ENCODE measurements at regions not wholly inside any gene's neighbourhood (a gene's known extent, or its start where the extent isn't known, plus 50 kb on each side); places are given as distances from the start of the nearest gene placed in this dataset.

GRCh38 chr3:28947751-28948150 lies 333.1 kb upstream of the RBMS3 start:
- CTCF ChIA-PET (ENCODE audit: unreplicated experiment), result no interaction called here
- no peaks in the 10 kb centered on the region for H3K9me2 ChIP-seq (ENCODE audit: insufficient read depth, low read length)
- BruUV-seq (replicated peaks), result no TSS peak
- intact Hi-C loops (cut with micrococcal nuclease; ENCODE audit: unreplicated experiment), result no loop called here
- H3K4me3 ChIP-seq (ENCODE audit: low read depth, low read length, poor library complexity, severe bottlenecking), result no peak overlapping the region
- no peak overlapping the region for H2AFZ ChIP-seq (ENCODE audit: low read length)
- no peaks in the 10 kb centered on the region for H3K36me3 ChIP-seq (ENCODE audit: insufficient read depth, low read length)
- no peak for TF ChIP-seq CTCF (conservative IDR thresholded peaks at IDR 0.05; ENCODE audit: low read length)
- POLR2A ChIA-PET, result no interaction called here
- H3K79me2 ChIP-seq (ENCODE audit: insufficient read depth, low read depth, low read length), result no peaks in the 10 kb centered on the region
- H3K4me2 ChIP-seq (ENCODE audit: low read length), result no peak overlapping the region
- H3K27ac ChIP-seq (ENCODE audit: low read depth, low read length, poor library complexity, severe bottlenecking), result no peak overlapping the region
- H4K20me1 ChIP-seq (ENCODE audit: insufficient read depth, low read length), result no peaks in the 10 kb centered on the region
- H3K9me3 ChIP-seq (ENCODE audit: low read length), result no peaks in the 10 kb centered on the region
- peaks cover 5% of the 10 kb centered on the region for H3K4me1 ChIP-seq (ENCODE audit: insufficient read depth, low read length, poor library complexity, severe bottlenecking)
- DNase-seq (ENCODE audit: low spot score), result no peak

- Histone ChIP-seq H3K4me1 (ENCODE audit: insufficient read depth, low read length, poor library complexity, severe bottlenecking) (peaks cover 5% of the 10 kb centered on the region), H3K4me2 (ENCODE audit: low read length) (no peak overlapping the region), H3K9me3 (ENCODE audit: low read length) (no peaks in the 10 kb centered on the region), H3K79me2 (ENCODE audit: insufficient read depth, low read depth, low read length) (no peaks in the 10 kb centered on the region), H3K9me2 (ENCODE audit: insufficient read depth, low read length) (no peaks in the 10 kb centered on the region), H2AFZ (ENCODE audit: low read length) (no peak overlapping the region), H3K27ac (ENCODE audit: low read depth, low read length, poor library complexity, severe bottlenecking) (no peak overlapping the region), H4K20me1 (ENCODE audit: insufficient read depth, low read length) (no peaks in the 10 kb centered on the region), H3K36me3 (ENCODE audit: insufficient read depth, low read length) (no peaks in the 10 kb centered on the region), H3K4me3 (ENCODE audit: low read depth, low read length, poor library complexity, severe bottlenecking) (no peak overlapping the region)
- ChIA-PET POLR2A (no interaction called here), CTCF (ENCODE audit: unreplicated experiment) (no interaction called here)
- DNase-seq (ENCODE audit: low spot score), result no peak
- intact Hi-C loops (cut with micrococcal nuclease; ENCODE audit: unreplicated experiment), result no loop called here
- BruUV-seq (replicated peaks), result no TSS peak
- TF ChIP-seq EZH2phosphoT487 (IDR thresholded peaks at IDR 0.05; ENCODE audit: borderline replicate concordance, low read depth, low read length) (no peak), CTCF (conservative IDR thresholded peaks at IDR 0.05; ENCODE audit: low read length) (no peak)
Observed at GRCh38 chr3:28948685-28949084, 332.2 kb upstream of the RBMS3 start.

GRCh38 chr3:28949580-28949979 lies 331.3 kb upstream of the RBMS3 start:
- ChIA-PET CTCF (ENCODE audit: unreplicated experiment) (no interaction called here), POLR2A (no interaction called here)
- H4K20me1 ChIP-seq (ENCODE audit: insufficient read depth, low read length), result no peaks in the 10 kb centered on the region
- no peak overlapping the region for H3K27ac ChIP-seq (ENCODE audit: low read depth, low read length, poor library complexity, severe bottlenecking)
- no peaks in the 10 kb centered on the region for H3K9me3 ChIP-seq (ENCODE audit: low read length)
- no peak for DNase-seq (ENCODE audit: low spot score)
- no TSS peak for BruUV-seq (replicated peaks)
- no peaks in the 10 kb centered on the region for H3K36me3 ChIP-seq (ENCODE audit: insufficient read depth, low read length)
- no peak overlapping the region for H2AFZ ChIP-seq (ENCODE audit: low read length)
- TF ChIP-seq CTCF (conservative IDR thresholded peaks at IDR 0.05; ENCODE audit: low read length), result no peak
- no peak for TF ChIP-seq EZH2phosphoT487 (IDR thresholded peaks at IDR 0.05; ENCODE audit: borderline replicate concordance, low read depth, low read length)
- peaks cover 5% of the 10 kb centered on the region for H3K4me1 ChIP-seq (ENCODE audit: insufficient read depth, low read length, poor library complexity, severe bottlenecking)
- H3K4me2 ChIP-seq (ENCODE audit: low read length), result no peak overlapping the region
- H3K9me2 ChIP-seq (ENCODE audit: insufficient read depth, low read length), result no peaks in the 10 kb centered on the region
- H3K79me2 ChIP-seq (ENCODE audit: insufficient read depth, low read depth, low read length), result no peaks in the 10 kb centered on the region
- intact Hi-C loops (cut with micrococcal nuclease; ENCODE audit: unreplicated experiment), result no loop called here
- H3K4me3 ChIP-seq (ENCODE audit: low read depth, low read length, poor library complexity, severe bottlenecking), result no peak overlapping the region

Data from OCI-LY7 (cell line).